ENCODE measurements at regions not wholly inside any gene's neighbourhood (a gene's known extent, or its start where the extent isn't known, plus 50 kb on each side); places are given as distances from the start of the nearest gene placed in this dataset.

- Histone ChIP-seq H3K27me3 (replicated peaks in 1 of 2; ENCODE audit: control insufficient read depth in 2 of 2, insufficient read depth in 2 of 2, low read length in 1 of 2) (no peaks in the 10 kb centered on the region), H3K4me1 (ENCODE audit: control insufficient read depth, insufficient read depth, low read length) (no peaks in the 10 kb centered on the region), H3K36me3 (ENCODE audit: control insufficient read depth in 2 of 2, insufficient read depth in 2 of 2, low read length in 1 of 2) (no peaks in the 10 kb centered on the region), H3K9ac (ENCODE audit: control insufficient read depth, insufficient read depth, low read length) (no peak overlapping the region), H3K9me3 (replicated peaks; ENCODE audit: control insufficient read depth, insufficient read depth, low read length) (no peaks in the 10 kb centered on the region), H3K4me3 (no peak overlapping the region), H3K79me2 (ENCODE audit: control insufficient read depth, insufficient read depth, low read length) (no peaks in the 10 kb centered on the region), H2AFZ (ENCODE audit: control insufficient read depth, low read depth, low read length) (no peak overlapping the region), H3K27ac (ENCODE audit: control insufficient read depth, insufficient read depth) (no peak overlapping the region), H4K20me1 (ENCODE audit: control insufficient read depth, insufficient read depth) (no peaks in the 10 kb centered on the region), H3K4me2 (ENCODE audit: control insufficient read depth, insufficient read depth) (no peak overlapping the region)
- FAIRE-seq (no peak), DNase-seq (ENCODE audit: low read depth, low spot score) (no peak), ATAC-seq (no peak)
- in situ Hi-C loops (cut with MboI) (loop anchor here (5.0 kb wide), 1 partner anchor 537 kb away; no protein-coding TSS in a partner anchor), intact Hi-C loops (cut with micrococcal nuclease; ENCODE audit: unreplicated experiment) (loop anchor here (1.0 kb wide), 1 partner anchor 536 kb away; no protein-coding TSS in a partner anchor)
- no TSS peak for BruUV-seq (replicated peaks)
- CTCF ChIA-PET: interaction anchor here (0.7 to 3.5 kb wide), 20 partner anchors 10 to 784 kb away, joined by 3 to 19 read pairs (median 4); no protein-coding TSS in a partner anchor
- RAD21 ChIA-PET (ENCODE audit: unreplicated experiment): interaction anchor here (0.7 to 2.7 kb wide), 6 partner anchors 363 to 784 kb away, joined by 3 to 10 read pairs (median 4); no protein-coding TSS in a partner anchor
- SMC1A ChIA-PET (ENCODE audit: uncharacterized antibody, unreplicated experiment): interaction anchor here (0.7 to 2.4 kb wide), 10 partner anchors 10 to 783 kb away, joined by 3 to 11 read pairs (median 4); no protein-coding TSS in a partner anchor
- WGBS (ENCODE audit: insufficient coverage, insufficient replicate concordance, low lambda C conversion rate, missing lambda C conversion rate): 65% methylated on average over 2 of the region's 2 CpGs
- no peak for TF ChIP-seq ATF7 (IDR thresholded peaks at IDR 0.05; ENCODE audit: low read depth)
- no peak for TF ChIP-seq ETV6 (conservative IDR thresholded peaks at IDR 0.05 in 1 of 2, IDR thresholded peaks at IDR 0.05 in 1 of 2; ENCODE audit: borderline replicate concordance in 1 of 2, low read depth in 1 of 2)
- TF ChIP-seq E2F4 (IDR thresholded peaks at IDR 0.05; ENCODE audit: low read depth, low read length): no peak
- TF ChIP-seq GATAD2B (conservative IDR thresholded peaks at IDR 0.05; ENCODE audit: low read depth): no peak
- no peak for TF ChIP-seq PKNOX1 (IDR thresholded peaks at IDR 0.05)
- no peak for TF ChIP-seq TARDBP (IDR thresholded peaks at IDR 0.05; ENCODE audit: borderline replicate concordance)
- no peak for TF ChIP-seq EZH2 (IDR thresholded peaks at IDR 0.05; ENCODE audit: borderline replicate concordance, control insufficient read depth, low read depth, low read length)
- TF ChIP-seq ZNF217 (IDR thresholded peaks at IDR 0.05): no peak
- no peak for TF ChIP-seq CEBPB (IDR thresholded peaks at IDR 0.05; ENCODE audit: borderline replicate concordance in 1 of 2, low read depth in 2 of 2, low read length in 2 of 2)
- TF ChIP-seq CHD1 (IDR thresholded peaks at IDR 0.05; ENCODE audit: low read depth, low read length): no peak
- TF ChIP-seq BCL3 (IDR thresholded peaks at IDR 0.05; ENCODE audit: borderline replicate concordance, insufficient read depth, low read depth, low read length, poor library complexity, severe bottlenecking): no peak
- TF ChIP-seq NFYA (IDR thresholded peaks at IDR 0.05; ENCODE audit: borderline replicate concordance, low read depth, low read length): no peak
- TF ChIP-seq MXI1 (IDR thresholded peaks at IDR 0.05; ENCODE audit: low read depth, low read length): no peak
- no peak for TF ChIP-seq NFIC (IDR thresholded peaks at IDR 0.05; ENCODE audit: low read depth, low read length)
- TF ChIP-seq ZNF622 (IDR thresholded peaks at IDR 0.05): no peak
- TF ChIP-seq RFX5 (IDR thresholded peaks at IDR 0.05; ENCODE audit: low read depth, low read length): no peak
- TF ChIP-seq YBX1 (IDR thresholded peaks at IDR 0.05): no peak
- POLR2A ChIA-PET: no interaction called here
Observed at GRCh38 chr2:17309181-17309580, 209.1 kb downstream of the RAD51AP2 start.
